ENCODE measurements at regions not wholly inside any gene's neighbourhood (a gene's known extent, or its start where the extent isn't known, plus 50 kb on each side); places are given as distances from the start of the nearest gene placed in this dataset.

- ATAC-seq (replicated peaks in 6 of 8), result no peak
- Histone ChIP-seq H3K4me3 (no peak overlapping the region), H3K4me1 (replicated peaks in 1 of 2) (peaks cover 0 to 2% of the 10 kb centered on the region in 2 donors), H3K27ac (no peak overlapping the region)
- WGBS, 10 experiments, result 69 to 100% (median 83%) methylated on average over 1 to 6 of the region's 6 CpGs; no CpG with 5 or more reads in 1 of the 10 experiments
- in situ Hi-C loops (cut with MboI; ENCODE audit: low pct_unique_long_range_greater_than_20kb in 2 of 9, low sequenced_read_pairs in 9 of 9, unreplicated experiment in 9 of 9), result no loop called here
Observed at GRCh38 chr1:184141361-184141880, 89.9 kb downstream of the TSEN15 start.

DNA sequence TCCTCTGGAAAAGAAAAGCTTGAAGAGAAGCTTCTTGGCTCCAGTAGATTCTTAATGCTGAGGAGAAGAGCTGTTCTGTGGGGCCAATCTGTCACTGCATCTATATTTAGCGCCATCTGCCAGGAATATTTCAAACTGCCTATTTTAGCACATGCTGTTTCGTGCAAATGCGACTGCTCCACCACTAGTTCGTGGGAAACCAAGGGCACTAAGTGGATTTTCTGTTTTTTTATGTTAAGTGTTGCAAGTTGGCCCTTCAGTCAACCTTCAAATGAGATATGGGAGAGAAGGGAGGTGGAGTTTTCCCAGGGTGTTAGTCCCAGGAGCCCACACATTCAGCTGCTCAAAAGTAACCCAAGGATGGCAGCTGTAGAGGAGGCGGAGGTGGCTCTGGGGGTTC is 91.9 kb downstream of the TSEN15 start:
- ATAC-seq (replicated peaks in 6 of 8), result peak in 6 of 8 experiments; percentile 80 to 98 (median 90)
- WGBS, 10 experiments, result 0 to 88% (median 38%) methylated on average over 1 to 5 of the region's 5 CpGs; no CpG with 5 or more reads in 4 of the 10 experiments
- peaks cover 0 to 2% of the 10 kb centered on the region in 2 donors for H3K4me1 ChIP-seq (replicated peaks in 1 of 2)
- no peak overlapping the region for H3K4me3 ChIP-seq
- in situ Hi-C loops (cut with MboI; ENCODE audit: low pct_unique_long_range_greater_than_20kb in 2 of 9, low sequenced_read_pairs in 9 of 9, unreplicated experiment in 9 of 9), result no loop called here
- H3K27ac ChIP-seq, result no peak overlapping the region

GRCh38 chr1:184145083-184145482 is 93.6 kb downstream of the TSEN15 start:
- in situ Hi-C loops (cut with MboI; ENCODE audit: low pct_unique_long_range_greater_than_20kb in 2 of 9, low sequenced_read_pairs in 9 of 9, unreplicated experiment in 9 of 9), result no loop called here
- ATAC-seq (replicated peaks in 6 of 8), result no peak
- 80 to 100% (median 98%) methylated on average over 1 to 5 of the region's 5 CpGs; no CpG with 5 or more reads in 2 of the 10 experiments for WGBS, 10 experiments
- Histone ChIP-seq H3K4me3 (no peak overlapping the region), H3K4me1 (replicated peaks in 1 of 2) (peaks cover 0 to 2% of the 10 kb centered on the region in 2 donors), H3K27ac (no peak overlapping the region)

GRCh38 chr1:184146202-184146601 is 94.7 kb downstream of the TSEN15 start:
- H3K27ac ChIP-seq, result no peak overlapping the region
- no peak for ATAC-seq (replicated peaks in 6 of 8)
- in situ Hi-C loops (cut with MboI; ENCODE audit: low pct_unique_long_range_greater_than_20kb in 2 of 9, low sequenced_read_pairs in 9 of 9, unreplicated experiment in 9 of 9), result no loop called here
- H3K4me3 ChIP-seq, result no peak overlapping the region
- peaks cover 0 to 2% of the 10 kb centered on the region in 2 donors for H3K4me1 ChIP-seq (replicated peaks in 1 of 2)
- 69 to 100% (median 79%) methylated on average over 1 to 4 of the region's 4 CpGs; no CpG with 5 or more reads in 3 of the 10 experiments for WGBS, 10 experiments

GRCh38 chr1:184150776-184151531 is 99.4 kb downstream of the TSEN15 start:
- peak in 2 of 8 experiments; percentile 53 to 61 for ATAC-seq (replicated peaks in 6 of 8)
- no peak overlapping the region for H3K4me3 ChIP-seq
- no peak overlapping the region for H3K27ac ChIP-seq
- 20 to 90% (median 86%) methylated on average over 1 to 9 of the region's 9 CpGs; no CpG with 5 or more reads in 1 of the 10 experiments for WGBS, 10 experiments
- in situ Hi-C loops (cut with MboI; ENCODE audit: low pct_unique_long_range_greater_than_20kb in 2 of 9, low sequenced_read_pairs in 9 of 9, unreplicated experiment in 9 of 9), result no loop called here
- peaks cover 5 to 14% of the 10 kb centered on the region in 2 donors for H3K4me1 ChIP-seq (replicated peaks in 1 of 2)

- WGBS, 10 experiments, result 8 to 100% (median 48%) methylated on average over 1 to 10 of the region's 10 CpGs
- H3K27ac ChIP-seq, result no peak overlapping the region
- H3K4me1 ChIP-seq (replicated peaks in 1 of 2), result peaks cover 5 to 14% of the 10 kb centered on the region in 2 donors
- H3K4me3 ChIP-seq, result no peak overlapping the region
- in situ Hi-C loops (cut with MboI; ENCODE audit: low pct_unique_long_range_greater_than_20kb in 2 of 9, low sequenced_read_pairs in 9 of 9, unreplicated experiment in 9 of 9), result no loop called here
- peak in 6 of 8 experiments; percentile 12 to 72 (median 64) for ATAC-seq (replicated peaks in 6 of 8)
Observed at GRCh38 chr1:184152434-184152898, 100.9 kb downstream of the TSEN15 start.

DNA sequence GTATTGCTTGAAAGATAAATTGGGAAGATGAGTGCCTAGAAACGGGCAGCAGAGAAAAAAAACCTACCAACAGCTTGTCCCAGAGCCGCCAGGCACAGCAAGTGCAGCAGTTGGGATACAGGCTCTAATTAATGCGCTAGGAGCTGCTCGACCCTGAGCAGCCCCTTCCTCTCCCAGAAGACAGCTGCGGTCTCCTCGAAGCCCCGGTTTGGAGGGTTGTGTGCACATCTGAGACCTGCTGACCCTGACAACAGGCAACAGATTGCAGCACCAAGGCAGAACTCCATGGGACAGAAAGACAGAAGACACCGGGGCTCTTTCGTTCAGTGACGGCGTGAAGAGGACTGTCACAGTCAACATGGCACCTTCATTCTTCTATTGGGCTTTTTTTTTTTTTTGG is 101.4 kb downstream of the TSEN15 start:
- H3K4me3 ChIP-seq, result no peak overlapping the region
- no peak overlapping the region for H3K27ac ChIP-seq
- peak in 6 of 8 experiments; percentile 16 to 87 (median 51) for ATAC-seq (replicated peaks in 6 of 8)
- in situ Hi-C loops (cut with MboI; ENCODE audit: low pct_unique_long_range_greater_than_20kb in 2 of 9, low sequenced_read_pairs in 9 of 9, unreplicated experiment in 9 of 9), result no loop called here
- H3K4me1 ChIP-seq (replicated peaks in 1 of 2), result peaks cover 5 to 14% of the 10 kb centered on the region in 2 donors
- 10 to 81% (median 64%) methylated on average over 1 to 9 of the region's 11 CpGs; no CpG with 5 or more reads in 1 of the 10 experiments for WGBS, 10 experiments

- in situ Hi-C loops (cut with MboI; ENCODE audit: low pct_unique_long_range_greater_than_20kb in 2 of 9, low sequenced_read_pairs in 9 of 9, unreplicated experiment in 9 of 9), result no loop called here
- Histone ChIP-seq H3K4me1 (replicated peaks in 1 of 2) (peaks cover 5 to 14% of the 10 kb centered on the region in 2 donors), H3K4me3 (no peak overlapping the region), H3K27ac (no peak overlapping the region)
- ATAC-seq (replicated peaks in 6 of 8), result peak in 3 of 8 experiments; percentile 16 to 42 (median 22)
- WGBS, 10 experiments, result 74 to 100% (median 88%) methylated on average over 1 to 4 of the region's 4 CpGs; no CpG with 5 or more reads in 4 of the 10 experiments
Observed at GRCh38 chr1:184153731-184154130, 102.2 kb downstream of the TSEN15 start.

- Histone ChIP-seq H3K4me3 (no peak overlapping the region), H3K4me1 (replicated peaks in 1 of 2) (peaks cover 5 to 14% of the 10 kb centered on the region in 2 donors), H3K27ac (no peak overlapping the region)
- in situ Hi-C loops (cut with MboI; ENCODE audit: low pct_unique_long_range_greater_than_20kb in 2 of 9, low sequenced_read_pairs in 9 of 9, unreplicated experiment in 9 of 9), result no loop called here
- ATAC-seq (replicated peaks in 6 of 8), result no peak
- 35 to 92% (median 74%) methylated on average over 2 to 5 of the region's 5 CpGs for WGBS, 10 experiments
Observed at GRCh38 chr1:184156521-184157393, 105.2 kb downstream of the TSEN15 start.

- in situ Hi-C loops (cut with MboI; ENCODE audit: low pct_unique_long_range_greater_than_20kb in 2 of 9, low sequenced_read_pairs in 9 of 9, unreplicated experiment in 9 of 9), result no loop called here
- ATAC-seq (replicated peaks in 6 of 8), result no peak
- H3K4me1 ChIP-seq (replicated peaks in 1 of 2), result peaks cover 5 to 13% of the 10 kb centered on the region in 2 donors
- H3K4me3 ChIP-seq, result no peak overlapping the region
- 0 to 75% (median 60%) methylated on average over 1 of the region's 1 CpG; no CpG with 5 or more reads in 2 of the 10 experiments for WGBS, 10 experiments
- no peak overlapping the region for H3K27ac ChIP-seq
Observed at GRCh38 chr1:184157394-184157742, 105.8 kb downstream of the TSEN15 start.

- Histone ChIP-seq H3K27ac (no peak overlapping the region), H3K4me1 (replicated peaks in 1 of 2) (peaks cover 3 to 4% of the 10 kb centered on the region in 2 donors), H3K4me3 (no peak overlapping the region)
- peak in 5 of 8 experiments; percentile 17 to 45 (median 31) for ATAC-seq (replicated peaks in 6 of 8)
- 0 to 83% (median 64%) methylated on average over 1 to 7 of the region's 7 CpGs for WGBS, 10 experiments
- in situ Hi-C loops (cut with MboI; ENCODE audit: low pct_unique_long_range_greater_than_20kb in 2 of 9, low sequenced_read_pairs in 9 of 9, unreplicated experiment in 9 of 9), result no loop called here
Observed at GRCh38 chr1:184158896-184159681, 107.6 kb downstream of the TSEN15 start.

DNA sequence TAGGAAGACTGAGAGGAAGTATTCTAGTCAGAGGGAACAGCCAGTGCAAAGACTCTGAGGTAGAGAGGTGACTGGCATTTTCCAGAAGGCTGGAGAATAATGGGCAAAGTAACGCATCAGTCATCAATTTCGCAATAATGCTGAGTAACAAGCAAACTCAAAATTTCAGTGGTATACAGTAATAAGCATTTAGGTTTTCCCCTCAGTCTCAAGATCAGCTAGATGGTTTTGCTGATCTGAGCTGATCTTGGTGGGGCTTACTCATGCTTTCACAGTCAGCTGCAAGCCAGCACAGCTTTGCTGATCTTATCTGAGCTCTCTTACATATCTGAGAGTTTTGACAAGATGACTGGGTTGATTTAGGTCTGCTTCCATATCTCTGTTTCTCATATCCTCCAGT is 108.7 kb downstream of the TSEN15 start:
- Histone ChIP-seq H3K27ac (no peak overlapping the region), H3K4me1 (replicated peaks in 1 of 2) (peaks cover 3 to 4% of the 10 kb centered on the region in 2 donors), H3K4me3 (no peak overlapping the region)
- WGBS, 10 experiments, result 0 to 100% (median 87%) methylated on average over 1 to 2 of the region's 2 CpGs; no CpG with 5 or more reads in 2 of the 10 experiments
- peak in 2 of 8 experiments; percentile 15 to 31 for ATAC-seq (replicated peaks in 6 of 8)
- in situ Hi-C loops (cut with MboI; ENCODE audit: low pct_unique_long_range_greater_than_20kb in 2 of 9, low sequenced_read_pairs in 9 of 9, unreplicated experiment in 9 of 9), result no loop called here
